ENCODE measurements at regions not wholly inside any gene's neighbourhood (a gene's known extent, or its start where the extent isn't known, plus 50 kb on each side); places are given as distances from the start of the nearest gene placed in this dataset.

DNA sequence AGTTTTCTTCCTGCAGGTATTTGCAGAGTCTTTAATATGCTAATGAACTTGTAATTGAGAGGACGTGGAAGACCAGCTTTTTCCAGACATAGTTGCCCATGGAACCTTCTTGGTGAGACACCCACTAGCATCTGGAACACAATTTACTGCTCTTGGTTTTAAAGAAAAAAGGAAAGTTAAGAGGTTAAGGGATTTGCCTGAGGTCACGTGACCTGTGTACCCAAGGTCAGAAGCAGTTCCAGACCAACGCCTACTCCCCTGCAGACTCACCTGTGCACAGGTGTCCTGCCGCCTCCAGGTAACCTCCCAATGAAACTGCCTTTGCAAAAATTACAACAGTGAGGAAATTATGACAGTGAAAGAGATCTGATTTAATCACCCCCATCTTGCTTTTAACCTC lies 172.7 kb downstream of the ANAPC1 start:
- no peak for TF ChIP-seq CTCF (conservative IDR thresholded peaks at IDR 0.05 in 1 of 2, IDR thresholded peaks at IDR 0.05 in 1 of 2; ENCODE audit: extremely low read depth in 1 of 2, insufficient read depth in 1 of 2, low read depth in 1 of 2, low read length in 2 of 2)
- TF ChIP-seq EZH2 (IDR thresholded peaks at IDR 0.05; ENCODE audit: borderline replicate concordance, low read length): no peak

Measured in mammary epithelial cell (primary cell).